Choroid plexus epithelial cell (primary cell): ENCODE measurements at regions not wholly inside any gene's neighbourhood (a gene's known extent, or its start where the extent isn't known, plus 50 kb on each side); places are given as distances from the start of the nearest gene placed in this dataset.

Experiments used
- DNase-seq: peaks from one replicate; pipeline ENCODE4 v3.0.0-alpha.2; 2010; ENCODE audit warnings: low read depth
- H3K4me3 ChIP-seq: 2 replicates; pipeline ENCODE4 v1.5.1; 2011; ENCODE audit warnings: low read depth, mild to moderate bottlenecking, control low read depth, low read length, moderate library complexity
- TF ChIP-seq, protein P1 (sequence below): conservative IDR thresholded peaks from 2 replicates; pipeline ENCODE4 v1.5.1; 2011; ENCODE audit warnings: low read depth, mild to moderate bottlenecking, control low read depth, inconsistent platforms, low read length, moderate library complexity

DNA sequence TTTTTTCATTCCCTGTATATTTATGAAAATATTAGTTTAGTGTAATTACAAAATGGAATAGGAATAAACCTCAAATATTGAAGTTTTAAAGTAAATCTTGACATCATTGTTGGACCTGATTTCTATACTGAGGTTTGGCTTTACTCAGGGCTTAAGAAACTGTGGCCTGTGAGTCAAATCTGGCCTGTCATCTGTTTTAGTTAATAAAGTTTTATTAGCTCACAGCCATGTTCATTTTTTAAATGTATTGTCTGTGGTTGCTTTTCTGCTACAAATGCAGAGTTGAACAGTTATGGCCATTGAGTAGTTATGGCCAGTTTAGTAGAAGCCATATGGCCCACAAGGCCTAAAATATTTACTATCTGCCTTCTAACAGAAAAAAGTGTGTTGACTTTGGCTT, 80.7 kb downstream of the DIPK2A start:
- no peak overlapping the region for H3K4me3 ChIP-seq
- TF ChIP-seq, protein P1, sequence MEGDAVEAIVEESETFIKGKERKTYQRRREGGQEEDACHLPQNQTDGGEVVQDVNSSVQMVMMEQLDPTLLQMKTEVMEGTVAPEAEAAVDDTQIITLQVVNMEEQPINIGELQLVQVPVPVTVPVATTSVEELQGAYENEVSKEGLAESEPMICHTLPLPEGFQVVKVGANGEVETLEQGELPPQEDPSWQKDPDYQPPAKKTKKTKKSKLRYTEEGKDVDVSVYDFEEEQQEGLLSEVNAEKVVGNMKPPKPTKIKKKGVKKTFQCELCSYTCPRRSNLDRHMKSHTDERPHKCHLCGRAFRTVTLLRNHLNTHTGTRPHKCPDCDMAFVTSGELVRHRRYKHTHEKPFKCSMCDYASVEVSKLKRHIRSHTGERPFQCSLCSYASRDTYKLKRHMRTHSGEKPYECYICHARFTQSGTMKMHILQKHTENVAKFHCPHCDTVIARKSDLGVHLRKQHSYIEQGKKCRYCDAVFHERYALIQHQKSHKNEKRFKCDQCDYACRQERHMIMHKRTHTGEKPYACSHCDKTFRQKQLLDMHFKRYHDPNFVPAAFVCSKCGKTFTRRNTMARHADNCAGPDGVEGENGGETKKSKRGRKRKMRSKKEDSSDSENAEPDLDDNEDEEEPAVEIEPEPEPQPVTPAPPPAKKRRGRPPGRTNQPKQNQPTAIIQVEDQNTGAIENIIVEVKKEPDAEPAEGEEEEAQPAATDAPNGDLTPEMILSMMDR = no peak
- DNase-seq = no peak

DNA sequence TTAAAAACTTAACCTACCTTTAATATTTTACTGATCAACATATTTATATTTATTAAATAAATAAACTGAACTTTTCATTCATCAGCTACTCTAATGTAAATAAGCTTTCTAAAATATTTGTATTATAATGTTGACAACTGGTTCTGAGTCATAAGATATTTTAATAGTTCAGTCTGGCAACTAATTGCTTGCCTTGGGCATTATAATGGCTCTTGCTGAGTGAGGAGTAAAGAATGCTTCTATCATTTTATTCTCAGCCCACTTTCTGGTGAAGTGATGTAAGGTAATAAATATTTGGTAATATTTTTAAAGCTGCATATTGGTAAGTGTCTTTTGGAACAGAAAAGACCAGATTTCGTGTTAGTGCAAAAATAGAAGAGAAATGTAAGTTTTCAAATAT, 81.5 kb downstream of the DIPK2A start:
- no peak overlapping the region for H3K4me3 ChIP-seq
- DNase-seq = peak; percentile 26
- TF ChIP-seq, protein P1 = no peak

DNA sequence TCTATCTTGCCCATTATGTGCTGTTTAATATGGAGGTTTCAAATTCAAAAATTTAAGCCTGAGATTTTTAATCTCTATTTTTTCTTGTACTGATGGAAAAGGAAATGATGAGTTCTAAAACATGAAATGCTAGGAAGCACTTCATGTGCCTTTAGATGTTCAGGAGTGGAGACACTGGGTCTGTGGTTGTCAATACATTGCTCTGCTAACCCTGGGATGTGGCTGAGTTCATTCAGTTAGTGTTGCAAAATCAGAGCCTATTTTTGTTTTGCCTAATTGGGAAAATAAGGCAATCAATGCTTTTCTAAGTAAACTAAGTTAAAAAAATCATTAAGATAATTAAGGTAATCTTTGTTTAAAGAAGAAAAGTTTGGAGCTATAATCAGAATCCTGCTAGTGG, 83.1 kb downstream of the DIPK2A start:
- DNase-seq = peak; percentile 24
- H3K4me3 ChIP-seq = no peak overlapping the region
- TF ChIP-seq, protein P1 = no peak

DNA sequence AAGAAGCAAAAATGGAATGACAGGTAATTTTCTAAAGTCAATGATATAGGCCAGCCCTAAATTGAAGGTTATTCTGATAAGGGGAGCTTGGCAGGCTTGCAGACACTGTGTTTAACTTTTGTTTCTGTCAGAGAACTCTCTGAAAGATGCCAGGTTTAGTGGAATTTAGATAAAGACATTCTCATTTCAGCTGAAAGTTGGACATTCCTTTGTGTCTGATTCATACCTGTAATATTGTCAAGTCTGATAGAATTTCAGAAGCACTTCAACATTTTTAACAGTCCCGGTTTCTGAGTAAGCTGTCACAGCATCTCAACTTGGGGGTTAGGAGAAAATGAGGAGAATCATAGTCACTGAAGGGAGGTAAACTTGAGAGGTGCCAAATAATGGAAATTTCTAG, 84.0 kb downstream of the DIPK2A start:
- H3K4me3 ChIP-seq = no peak overlapping the region
- DNase-seq = peak; percentile 60
- TF ChIP-seq, protein P1 = no peak

DNA sequence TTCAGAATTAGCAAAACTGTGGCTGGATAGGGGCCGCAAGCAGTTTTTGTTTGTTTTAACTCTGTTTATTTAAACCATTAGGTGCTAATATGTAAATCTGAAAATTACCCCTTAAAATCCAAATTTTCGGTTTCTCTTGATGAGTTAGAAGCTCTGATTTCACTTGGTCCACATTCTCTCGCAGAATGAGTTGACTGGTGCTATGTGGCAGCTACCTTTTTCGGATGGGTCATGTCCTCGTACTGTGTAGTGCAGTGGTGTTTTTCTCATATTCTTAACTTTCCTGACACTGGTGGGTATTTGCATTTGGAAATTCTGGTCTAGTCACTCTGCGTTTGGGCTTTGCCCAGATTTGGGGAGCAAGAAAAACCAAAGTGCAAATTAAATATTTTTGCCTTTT, 87.1 kb downstream of the DIPK2A start:
- TF ChIP-seq, protein P1 = no peak
- no peak for DNase-seq
- no peak overlapping the region for H3K4me3 ChIP-seq

DNA sequence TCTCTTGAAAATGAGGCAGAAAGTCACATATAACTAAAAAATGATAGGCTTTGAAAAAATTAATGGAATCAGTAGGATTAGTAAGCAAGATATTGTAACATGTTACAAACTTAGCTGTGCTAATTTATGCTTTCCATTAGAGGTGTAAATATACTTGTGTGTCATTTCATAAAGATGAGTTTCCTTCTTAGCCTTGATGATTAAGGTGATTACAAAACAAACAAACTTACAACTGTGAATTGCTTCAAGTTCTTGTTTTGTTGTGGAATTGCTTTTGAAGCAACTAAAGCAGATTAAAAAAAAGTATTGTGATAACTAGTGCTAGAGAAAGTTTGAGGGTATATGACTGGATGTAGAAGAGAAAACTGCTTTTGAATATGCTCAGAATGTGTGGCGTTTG, 87.9 kb downstream of the DIPK2A start:
- TF ChIP-seq, protein P1 = no peak
- no peak overlapping the region for H3K4me3 ChIP-seq
- no peak for DNase-seq

DNA sequence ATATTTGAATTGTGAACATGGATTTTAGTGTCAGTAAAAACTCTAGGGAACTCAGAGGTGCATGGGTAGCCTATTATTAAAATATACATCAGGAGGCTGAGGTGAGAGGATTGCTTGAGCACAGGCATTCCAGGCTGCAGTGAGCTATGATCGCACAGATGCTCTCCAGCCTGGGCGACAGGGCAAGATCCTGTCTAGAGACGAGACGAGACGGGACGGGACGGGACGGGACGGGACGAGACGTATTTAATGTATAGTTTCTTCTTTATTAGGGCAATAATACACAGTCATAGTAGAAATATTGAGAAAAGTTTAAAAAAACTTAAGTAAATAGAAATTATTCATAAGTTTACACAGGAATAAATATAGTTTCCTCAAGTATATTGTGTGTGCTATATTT, 89.3 kb downstream of the DIPK2A start:
- TF ChIP-seq, protein P1 = no peak
- H3K4me3 ChIP-seq = no peak overlapping the region
- no peak for DNase-seq
